H1 (cell line): ENCODE measurements at regions not wholly inside any gene's neighbourhood (a gene's known extent, or its start where the extent isn't known, plus 50 kb on each side); places are given as distances from the start of the nearest gene placed in this dataset.

ENCODE experiments used
- CTCF ChIA-PET: fragments of 300-600 bp; sonication (Branson Sonifier 250); formaldehyde crosslinking; loops from one replicate; lab custom pipeline; 2021; ENCODE audit not compliant: partially characterized antibody; lab: Charles Lee
- POLR2A ChIA-PET: fragments of 300-600 bp; sonication (Branson Sonifier 250); formaldehyde crosslinking; loops from one replicate; lab custom pipeline; 2021; ENCODE audit warnings: inconsistent platforms; ENCODE audit not compliant: partially characterized antibody; lab: Charles Lee
- DNase-seq, 2 experiments: peaks; one replicate each; pipeline versions ENCODE4 v3.0.0 to v3.0.0-alpha.2; 2010 to 2022; ENCODE audit warnings: low spot score in 2 of 2, low read depth in 1 of 2, mixed read lengths in 1 of 2
- FAIRE-seq: peaks from 2 replicates; lab custom pipeline; 2011; peaks lifted over from hg19 to GRCh38; lab: Jason Lieb, UNC
- H2AFZ ChIP-seq: 2 replicates; pipeline ENCODE4 v1.8.1; 2012; ENCODE audit warnings: low read length, inconsistent platforms
- H2AK5ac ChIP-seq: 2 replicates; pipeline ENCODE4 v1.6.1; 2013; ENCODE audit warnings: low read depth, low read length
- H2BK120ac ChIP-seq: replicated peaks from 2 replicates; pipeline ENCODE3; 2013; ENCODE audit warnings: low read depth, low read length, inconsistent platforms
- H2BK12ac ChIP-seq: 2 replicates; pipeline ENCODE4 v1.6.1; 2013; ENCODE audit warnings: low read depth, low read length
- H2BK15ac ChIP-seq: 2 replicates; pipeline ENCODE4 v1.6.1; 2013; ENCODE audit warnings: low read length
- H2BK20ac ChIP-seq: 2 replicates; pipeline ENCODE4 v1.6.1; 2013; ENCODE audit warnings: low read length
- H2BK5ac ChIP-seq: 2 replicates; pipeline ENCODE4 v1.6.1; 2013; ENCODE audit warnings: low read depth, low read length
- H3K14ac ChIP-seq: 2 replicates; pipeline ENCODE4 v1.6.1; 2013; ENCODE audit warnings: inconsistent platforms; ENCODE audit not compliant: insufficient read length
- H3K18ac ChIP-seq: 2 replicates; pipeline ENCODE4 v1.6.1; 2013; ENCODE audit warnings: low read length; ENCODE audit errors: extremely low read depth
- H3K23ac ChIP-seq: 2 replicates; pipeline ENCODE4 v1.6.1; 2013; ENCODE audit warnings: inconsistent platforms; ENCODE audit not compliant: insufficient read length
- H3K23me2 ChIP-seq: 2 replicates; pipeline ENCODE4 v1.6.1; 2013; ENCODE audit warnings: low read depth, low read length
- H3K27ac ChIP-seq: 2 replicates; pipeline ENCODE4 v1.6.1; 2011; ENCODE audit warnings: low read depth, low read length, inconsistent platforms
- H3K27me3 ChIP-seq, 4 experiments: replicated peaks in 1 of 4; 1 replicate in 1 of 4; 2 replicates in 3 of 4; pipeline versions ENCODE4 v1.6.1 to v1.8.1; 2011 to 2013; ENCODE audit warnings: low read length in 3 of 4, mild to moderate bottlenecking in 3 of 4, inconsistent platforms in 2 of 4, mixed read lengths in 2 of 4, moderate library complexity in 1 of 4; ENCODE audit not compliant: control insufficient read depth in 3 of 4, insufficient read depth in 3 of 4; ENCODE audit errors: extremely low read depth in 1 of 4
- H3K36me3 ChIP-seq, 4 experiments: 2 replicates each; pipeline versions ENCODE4 v1.6.1 to v1.8.1; 2011 to 2013; ENCODE audit warnings: mild to moderate bottlenecking in 4 of 4, low read length in 3 of 4, moderate library complexity in 2 of 4, control low read depth in 1 of 4, inconsistent platforms in 1 of 4; ENCODE audit not compliant: insufficient read depth in 4 of 4, control insufficient read depth in 2 of 4
- H3K4ac ChIP-seq: replicated peaks from 2 replicates; pipeline ENCODE3; 2013; ENCODE audit warnings: low read length, low read depth, mixed read lengths, inconsistent platforms; ENCODE audit not compliant: insufficient read length
- H3K4me1 ChIP-seq, 4 experiments: replicated peaks in 1 of 4; 1 replicate in 1 of 4; 2 replicates in 3 of 4; pipeline versions ENCODE4 v1.6.1 to v1.8.1; 2011 to 2013; ENCODE audit warnings: low read length in 3 of 4, inconsistent platforms in 2 of 4, mixed read lengths in 1 of 4; ENCODE audit not compliant: insufficient read depth in 4 of 4, control insufficient read depth in 3 of 4
- H3K4me2 ChIP-seq, 2 experiments: 2 replicates each; pipeline versions ENCODE4 v1.6.1 to v1.8.1; 2011 to 2013; ENCODE audit warnings: low read depth in 2 of 2, low read length in 2 of 2, control low read depth in 1 of 2, inconsistent platforms in 1 of 2, mild to moderate bottlenecking in 1 of 2; ENCODE audit not compliant: insufficient read depth in 1 of 2
- H3K4me3 ChIP-seq, 4 experiments: fragments of 200-600, 300-600 bp in 1 of 4; sonication (generic), shearing (Covaris generic), sonication (Bioruptor Twin) in 1 of 4; 2 replicates each; pipeline versions ENCODE4 v1.5.1 to v1.8.1; 2011 to 2016; ENCODE audit warnings: low read length in 4 of 4, low read depth in 3 of 4, control low read depth in 2 of 4, inconsistent platforms in 2 of 4, mild to moderate bottlenecking in 2 of 4, mixed read lengths in 1 of 4, moderate library complexity in 1 of 4; ENCODE audit not compliant: insufficient read depth in 2 of 4; ENCODE audit errors: extremely low read depth in 1 of 4
- H3K56ac ChIP-seq: replicated peaks from 2 replicates; pipeline ENCODE3; 2013; ENCODE audit warnings: low read depth, mild to moderate bottlenecking, mixed read lengths, low read length, inconsistent platforms; ENCODE audit not compliant: insufficient read length
- H3K79me1 ChIP-seq: 2 replicates; pipeline ENCODE4 v1.6.1; 2013; ENCODE audit warnings: low read depth, low read length, control low read depth
- H3K79me2 ChIP-seq, 2 experiments: 2 replicates each; pipeline versions ENCODE4 v1.6.1 to v1.8.1; 2012 to 2013; ENCODE audit warnings: low read length in 2 of 2, mild to moderate bottlenecking in 2 of 2, inconsistent platforms in 1 of 2; ENCODE audit not compliant: insufficient read depth in 2 of 2, control insufficient read depth in 1 of 2
- H3K9ac ChIP-seq, 4 experiments: replicated peaks in 1 of 4; 1 replicate in 1 of 4; 2 replicates in 3 of 4; pipeline versions ENCODE4 v1.6.1 to v1.8.1; 2011 to 2013; ENCODE audit warnings: low read depth in 3 of 4, low read length in 3 of 4, control low read depth in 2 of 4, mild to moderate bottlenecking in 2 of 4, moderate library complexity in 2 of 4, inconsistent platforms in 1 of 4; ENCODE audit errors: extremely low read depth in 1 of 4
- H3K9me3 ChIP-seq, 2 experiments: 2 replicates each; pipeline versions ENCODE4 v1.6.1 to v1.8.1; 2012 to 2013; ENCODE audit warnings: mild to moderate bottlenecking in 2 of 2, moderate library complexity in 2 of 2, control low read depth in 1 of 2, inconsistent platforms in 1 of 2, low read depth in 1 of 2, low read length in 1 of 2, mixed read lengths in 1 of 2; ENCODE audit not compliant: insufficient read depth in 2 of 2
- H4K20me1 ChIP-seq, 2 experiments: replicated peaks in 1 of 2; 2 replicates each; pipeline versions ENCODE3 to v1.8.1; 2011 to 2013; ENCODE audit warnings: inconsistent platforms in 2 of 2, low read length in 2 of 2, mild to moderate bottlenecking in 1 of 2; ENCODE audit not compliant: insufficient read depth in 2 of 2, control insufficient read depth in 1 of 2
- H4K5ac ChIP-seq: 2 replicates; pipeline ENCODE4 v1.6.1; 2013; ENCODE audit warnings: low read length, low read depth, mixed read lengths, inconsistent platforms; ENCODE audit not compliant: insufficient read length
- H4K8ac ChIP-seq: 2 replicates; pipeline ENCODE4 v1.8.0; 2013; ENCODE audit warnings: mild to moderate bottlenecking, moderate library complexity, low read length, inconsistent platforms; ENCODE audit not compliant: insufficient read depth; ENCODE audit errors: extremely low read depth
- H4K91ac ChIP-seq: replicated peaks from 2 replicates; pipeline ENCODE3; 2013; ENCODE audit warnings: low read length, mixed read lengths, inconsistent platforms; ENCODE audit not compliant: insufficient read length
- EGR1 ChIP-seq: IDR thresholded peaks from 2 replicates; pipeline ENCODE4 v1.6.1; 2011; ENCODE audit warnings: low read depth, low read length, borderline replicate concordance
- JUN ChIP-seq: IDR thresholded peaks from 2 replicates; pipeline ENCODE4 v1.6.1; 2011; ENCODE audit warnings: low read depth, mild to moderate bottlenecking, improper control_type of control experiment, low read length
- JUND ChIP-seq: IDR thresholded peaks from 2 replicates; pipeline ENCODE4 v1.6.1; 2011; ENCODE audit warnings: mild to moderate bottlenecking, improper control_type of control experiment, low read length
- SP2 ChIP-seq: IDR thresholded peaks from 2 replicates; pipeline ENCODE4 v1.6.1; 2012; ENCODE audit warnings: mild to moderate bottlenecking, low read length, inconsistent platforms
- SUZ12 ChIP-seq: fragments of 200-600 bp; sonication (generic); IDR thresholded peaks from 2 replicates; pipeline ENCODE4 v1.6.1; 2012; ENCODE audit warnings: mild to moderate bottlenecking, inconsistent platforms, low read length, moderate library complexity, mixed read lengths
- WGBS, 2 experiments: shearing (Covaris generic) in 1 of 2; methylation state at CpG; one replicate each; pipeline versions ENCODE4 v1.1.6 to v1.1.7; 2013 to 2015; ENCODE audit warnings: low lambda C conversion rate in 2 of 2, mixed read lengths in 2 of 2, inconsistent platforms in 1 of 2, low coverage in 1 of 2, missing lambda C conversion rate in 1 of 2; ENCODE audit not compliant: insufficient replicate concordance in 2 of 2, insufficient coverage in 1 of 2, insufficient read length in 1 of 2; ENCODE audit errors: extremely low coverage in 1 of 2, missing lambda C conversion rate in 1 of 2; 5-methylcytosine and 5-hydroxymethylcytosine counted together
- TF ChIP-seq, protein P1 (sequence below), 3 experiments: IDR thresholded peaks; 1 replicate in 2 of 3; 2 replicates in 1 of 3; pipeline versions ENCODE4 v1.5.1 to v1.6.1; 2011; ENCODE audit warnings: low read length in 3 of 3, mild to moderate bottlenecking in 3 of 3, inconsistent platforms in 2 of 3, low read depth in 1 of 3, moderate library complexity in 1 of 3; ENCODE audit not compliant: insufficient read depth in 1 of 3; ENCODE audit errors: control extremely low read depth in 1 of 3

DNA sequence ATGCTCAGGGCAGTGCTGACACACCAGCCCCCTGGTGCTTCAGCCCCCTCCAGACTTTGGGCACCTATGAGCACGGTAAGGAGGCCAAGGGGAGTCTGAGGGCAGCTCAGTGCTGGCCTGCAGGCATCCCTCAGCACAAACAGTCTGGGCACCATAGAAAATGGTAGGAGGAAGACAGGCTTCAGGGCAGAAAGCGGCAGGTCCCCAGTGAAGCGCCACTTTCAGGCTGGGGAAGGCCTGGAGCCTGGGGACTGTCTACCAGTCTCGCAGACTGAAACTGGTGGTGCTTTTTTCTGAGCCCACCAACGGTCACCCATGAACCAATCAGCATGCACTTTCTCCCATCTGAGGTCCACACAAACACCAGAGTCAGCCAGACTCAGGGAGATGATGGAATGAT lies 1074.7 kb downstream of the PCDH18 start:
- DNase-seq: no peak
- peaks cover 3 to 11% of the 10 kb centered on the region in 2 experiments; a peak in 3 of 4 replicates for H3K9me3 ChIP-seq
- no peak overlapping the region for H2BK120ac ChIP-seq
- no peaks in the 10 kb centered on the region for H4K20me1 ChIP-seq
- H2BK12ac ChIP-seq: no peak overlapping the region
- CTCF ChIA-PET: no interaction called here
- H3K18ac ChIP-seq: no peak overlapping the region
- H4K8ac ChIP-seq: no peak overlapping the region
- POLR2A ChIA-PET: no interaction called here
- no peak overlapping the region for H4K5ac ChIP-seq
- 93% methylated on average over 5 of the region's 5 CpGs; no CpG with 5 or more reads in 1 of the 2 experiments for WGBS, 2 experiments
- no peaks in the 10 kb centered on the region; the same call in 1 of the 2 replicates for H3K23me2 ChIP-seq
- H4K91ac ChIP-seq: no peak overlapping the region
- no peak overlapping the region for H3K4me2 ChIP-seq
- no peak overlapping the region for H2BK15ac ChIP-seq
- no peaks in the 10 kb centered on the region for H3K36me3 ChIP-seq
- H3K23ac ChIP-seq: no peak overlapping the region
- H2BK20ac ChIP-seq: no peak overlapping the region
- H3K56ac ChIP-seq: no peak overlapping the region
- H3K79me1 ChIP-seq: no peaks in the 10 kb centered on the region
- no peak overlapping the region for H2AK5ac ChIP-seq
- no peak overlapping the region for H3K27ac ChIP-seq
- no peak overlapping the region for H3K4ac ChIP-seq
- H3K27me3 ChIP-seq: no peaks in the 10 kb centered on the region
- no peak overlapping the region for H2AFZ ChIP-seq
- no peak overlapping the region for H3K9ac ChIP-seq
- no peak overlapping the region for H3K14ac ChIP-seq
- no peaks in the 10 kb centered on the region for H3K4me1 ChIP-seq
- H2BK5ac ChIP-seq: no peak overlapping the region
- no peak for FAIRE-seq
- no peak for TF ChIP-seq SP2
- TF ChIP-seq JUN: no peak
- TF ChIP-seq, protein P1, sequence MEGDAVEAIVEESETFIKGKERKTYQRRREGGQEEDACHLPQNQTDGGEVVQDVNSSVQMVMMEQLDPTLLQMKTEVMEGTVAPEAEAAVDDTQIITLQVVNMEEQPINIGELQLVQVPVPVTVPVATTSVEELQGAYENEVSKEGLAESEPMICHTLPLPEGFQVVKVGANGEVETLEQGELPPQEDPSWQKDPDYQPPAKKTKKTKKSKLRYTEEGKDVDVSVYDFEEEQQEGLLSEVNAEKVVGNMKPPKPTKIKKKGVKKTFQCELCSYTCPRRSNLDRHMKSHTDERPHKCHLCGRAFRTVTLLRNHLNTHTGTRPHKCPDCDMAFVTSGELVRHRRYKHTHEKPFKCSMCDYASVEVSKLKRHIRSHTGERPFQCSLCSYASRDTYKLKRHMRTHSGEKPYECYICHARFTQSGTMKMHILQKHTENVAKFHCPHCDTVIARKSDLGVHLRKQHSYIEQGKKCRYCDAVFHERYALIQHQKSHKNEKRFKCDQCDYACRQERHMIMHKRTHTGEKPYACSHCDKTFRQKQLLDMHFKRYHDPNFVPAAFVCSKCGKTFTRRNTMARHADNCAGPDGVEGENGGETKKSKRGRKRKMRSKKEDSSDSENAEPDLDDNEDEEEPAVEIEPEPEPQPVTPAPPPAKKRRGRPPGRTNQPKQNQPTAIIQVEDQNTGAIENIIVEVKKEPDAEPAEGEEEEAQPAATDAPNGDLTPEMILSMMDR (IDR thresholded peaks at IDR 0.05; ENCODE audit: control extremely low read depth in 1 of 3, insufficient read depth in 1 of 3, low read depth in 1 of 3, low read length in 3 of 3): no peak
- TF ChIP-seq SUZ12: no peak
- no peak for TF ChIP-seq EGR1
- TF ChIP-seq JUND: no peak
- no peak overlapping the region for H3K4me3 ChIP-seq
- H3K79me2 ChIP-seq: no peaks in the 10 kb centered on the region
